Endodermal cell (in vitro differentiated cells): ENCODE measurements at regions not wholly inside any gene's neighbourhood (a gene's known extent, or its start where the extent isn't known, plus 50 kb on each side); places are given as distances from the start of the nearest gene placed in this dataset.

Experiments used
- DNase-seq: peaks from one replicate; pipeline ENCODE4 v3.0.0-alpha.2; 2017
- H3K27ac ChIP-seq: 2 replicates; pipeline ENCODE4 v1.5.1; 2013; ENCODE audit warnings: mild to moderate bottlenecking, low read depth, low read length, moderate library complexity
- H3K27me3 ChIP-seq: 2 replicates; pipeline ENCODE4 v1.6.1; 2013; ENCODE audit warnings: mild to moderate bottlenecking, low read length, moderate library complexity; ENCODE audit not compliant: insufficient read depth, control insufficient read depth, poor library complexity, severe bottlenecking
- H3K36me3 ChIP-seq: 2 replicates; pipeline ENCODE4 v1.7.0; 2013; ENCODE audit warnings: mild to moderate bottlenecking, low read length, moderate library complexity; ENCODE audit not compliant: control insufficient read depth, insufficient read depth
- H3K4me1 ChIP-seq: one replicate; pipeline ENCODE4 v1.7.0; 2013; ENCODE audit warnings: low read length; ENCODE audit not compliant: control insufficient read depth, insufficient read depth
- H3K4me3 ChIP-seq: 2 replicates; pipeline ENCODE4 v1.5.1; 2013; ENCODE audit warnings: mild to moderate bottlenecking, low read length, moderate library complexity
- H3K9ac ChIP-seq: 2 replicates; pipeline ENCODE4 v1.6.1; 2013; ENCODE audit warnings: mild to moderate bottlenecking, low read length, moderate library complexity; ENCODE audit not compliant: poor library complexity, severe bottlenecking; ENCODE audit errors: extremely low read depth
- H3K9me3 ChIP-seq: 2 replicates; pipeline ENCODE4 v1.6.1; 2013; ENCODE audit warnings: mild to moderate bottlenecking, low read length, moderate library complexity; ENCODE audit not compliant: control insufficient read depth
- H3K27ac Mint-ChIP-seq: 2 replicates; pipeline ENCODE4 v1.8.0; 2020; ENCODE audit warnings: mixed read lengths
- H3K27me3 Mint-ChIP-seq: 2 replicates; pipeline ENCODE4 v1.8.0; 2021; ENCODE audit warnings: mild to moderate bottlenecking, mixed read lengths; ENCODE audit not compliant: insufficient read depth
- H3K36me3 Mint-ChIP-seq: 2 replicates; pipeline ENCODE4 v1.8.0; 2020; ENCODE audit warnings: low read depth, mixed read lengths
- H3K4me1 Mint-ChIP-seq: 2 replicates; pipeline ENCODE4 v1.8.0; 2020; ENCODE audit warnings: mixed read lengths
- H3K4me3 Mint-ChIP-seq: 2 replicates; pipeline ENCODE4 v1.8.0; 2020; ENCODE audit warnings: mild to moderate bottlenecking, moderate library complexity, mixed read lengths
- H3K9me3 Mint-ChIP-seq: 2 replicates; pipeline ENCODE4 v1.8.0; 2020; ENCODE audit warnings: mild to moderate bottlenecking, mixed read lengths
- CTCF ChIP-seq: fragments of 200-600 bp; sonication (generic); conservative IDR thresholded peaks from 2 replicates; pipeline ENCODE4 v1.5.0; 2021; ENCODE audit warnings: antibody characterized with exemption, mild to moderate bottlenecking
- WGBS, 2 experiments: methylation state at CpG; one replicate each; pipeline versions ENCODE4 v1.1.5 to v1.1.7; 2013; ENCODE audit warnings: missing lambda C conversion rate in 2 of 2, mixed read lengths in 1 of 2; ENCODE audit not compliant: insufficient coverage in 1 of 2, insufficient read length in 1 of 2; 5-methylcytosine and 5-hydroxymethylcytosine counted together

GRCh38 chr6:767755-768512, 75.0 kb upstream of the EXOC2 start:
- Mint-ChIP-seq H3K9me3 (no peaks in the 10 kb centered on the region), H3K36me3 (no peaks in the 10 kb centered on the region), H3K4me3 (no peak overlapping the region), H3K27ac (no peak overlapping the region), H3K4me1 (no peaks in the 10 kb centered on the region), H3K27me3 (peaks cover 7% of the 10 kb centered on the region)
- no peaks in the 10 kb centered on the region for H3K9me3 ChIP-seq
- H3K36me3 ChIP-seq: no peaks in the 10 kb centered on the region
- WGBS, 2 experiments: 92 to 100% methylated on average over 3 to 4 of the region's 4 CpGs
- DNase-seq: no peak
- H3K4me1 ChIP-seq: no peaks in the 10 kb centered on the region
- no peak overlapping the region for H3K9ac ChIP-seq
- H3K27ac ChIP-seq: no peak overlapping the region
- no peak for TF ChIP-seq CTCF
- no peak overlapping the region for H3K4me3 ChIP-seq
- no peaks in the 10 kb centered on the region for H3K27me3 ChIP-seq

GRCh38 chr6:766625-767024, 73.7 kb upstream of the EXOC2 start:
- Mint-ChIP-seq H3K9me3 (no peaks in the 10 kb centered on the region), H3K27me3 (peaks cover 5% of the 10 kb centered on the region), H3K27ac (no peak overlapping the region), H3K36me3 (no peaks in the 10 kb centered on the region), H3K4me3 (no peak overlapping the region), H3K4me1 (no peaks in the 10 kb centered on the region)
- TF ChIP-seq CTCF: no peak
- 79 to 89% methylated on average over 5 of the region's 5 CpGs for WGBS, 2 experiments
- Histone ChIP-seq H3K27me3 (no peaks in the 10 kb centered on the region), H3K9me3 (no peaks in the 10 kb centered on the region), H3K4me3 (no peak overlapping the region), H3K36me3 (no peaks in the 10 kb centered on the region), H3K4me1 (no peaks in the 10 kb centered on the region), H3K9ac (no peak overlapping the region), H3K27ac (no peak overlapping the region)
- no peak for DNase-seq

- Histone ChIP-seq H3K27me3 (no peaks in the 10 kb centered on the region), H3K9ac (no peak overlapping the region), H3K9me3 (no peaks in the 10 kb centered on the region), H3K4me3 (no peak overlapping the region), H3K4me1 (no peaks in the 10 kb centered on the region), H3K27ac (no peak overlapping the region), H3K36me3 (no peaks in the 10 kb centered on the region)
- no peak for DNase-seq
- Mint-ChIP-seq H3K27me3 (no peaks in the 10 kb centered on the region), H3K27ac (no peak overlapping the region), H3K36me3 (no peaks in the 10 kb centered on the region), H3K4me1 (no peaks in the 10 kb centered on the region), H3K4me3 (no peak overlapping the region), H3K9me3 (no peaks in the 10 kb centered on the region)
- 90 to 94% methylated on average over 13 of the region's 13 CpGs for WGBS, 2 experiments
- TF ChIP-seq CTCF: no peak
Observed at GRCh38 chr6:761997-762396, 69.1 kb upstream of the EXOC2 start.
